OCI-LY7 (cell line): ENCODE measurements at regions not wholly inside any gene's neighbourhood (a gene's known extent, or its start where the extent isn't known, plus 50 kb on each side); places are given as distances from the start of the nearest gene placed in this dataset.

ENCODE experiments used
- CTCF ChIP-seq: fragments of 200-600 bp; sonication (generic); conservative IDR thresholded peaks from 2 replicates; pipeline ENCODE4 v1.5.1; 2014; ENCODE audit warnings: mild to moderate bottlenecking, antibody characterized with exemption, low read length, moderate library complexity, mixed read lengths
- EZH2phosphoT487 ChIP-seq: fragments of 200-600 bp; sonication (generic); IDR thresholded peaks from 2 replicates; pipeline ENCODE4 v1.6.1; 2018; ENCODE audit warnings: low read depth, borderline replicate concordance, mild to moderate bottlenecking, mixed run types, antibody characterized with exemption, low read length, moderate library complexity, mixed read lengths

- no peak for TF ChIP-seq EZH2phosphoT487
- no peak for TF ChIP-seq CTCF
Observed at GRCh38 chr12:105499205-105499604, 168.7 kb downstream of the C12orf75 start.
